ENCODE measurements at regions not wholly inside any gene's neighbourhood (a gene's known extent, or its start where the extent isn't known, plus 50 kb on each side); places are given as distances from the start of the nearest gene placed in this dataset.

DNA sequence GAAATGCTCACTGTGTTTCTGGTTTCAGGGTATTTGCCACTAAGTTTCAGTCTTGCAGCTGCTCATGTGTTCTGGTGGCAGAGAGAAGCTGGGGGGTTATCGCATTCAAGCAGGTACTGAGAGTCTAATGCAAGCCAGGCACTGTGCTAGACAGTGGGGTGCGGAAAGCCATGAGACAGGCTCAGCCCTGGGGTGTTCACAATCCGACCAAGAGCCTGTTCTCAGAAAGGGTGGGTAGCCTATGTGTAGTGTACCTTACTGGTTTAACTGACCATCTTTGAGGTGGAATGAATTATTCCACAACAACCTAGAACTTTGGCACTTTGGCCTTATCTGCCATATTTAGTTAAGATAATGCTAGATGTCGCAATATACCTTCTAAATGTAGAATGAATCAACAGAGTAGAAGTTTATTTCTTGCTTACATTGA is 55.3 kb upstream of the ROR1 start:
- ChIA-PET POLR2A (no interaction called here), CTCF (interaction anchor here (0.9 to 1.0 kb wide), 2 partner anchors 27 to 419 kb away, joined by 3 to 4 read pairs; no protein-coding TSS in a partner anchor)
- no peak for DNase-seq (ENCODE audit: extremely low spot score)
- TF ChIP-seq, protein P1, sequence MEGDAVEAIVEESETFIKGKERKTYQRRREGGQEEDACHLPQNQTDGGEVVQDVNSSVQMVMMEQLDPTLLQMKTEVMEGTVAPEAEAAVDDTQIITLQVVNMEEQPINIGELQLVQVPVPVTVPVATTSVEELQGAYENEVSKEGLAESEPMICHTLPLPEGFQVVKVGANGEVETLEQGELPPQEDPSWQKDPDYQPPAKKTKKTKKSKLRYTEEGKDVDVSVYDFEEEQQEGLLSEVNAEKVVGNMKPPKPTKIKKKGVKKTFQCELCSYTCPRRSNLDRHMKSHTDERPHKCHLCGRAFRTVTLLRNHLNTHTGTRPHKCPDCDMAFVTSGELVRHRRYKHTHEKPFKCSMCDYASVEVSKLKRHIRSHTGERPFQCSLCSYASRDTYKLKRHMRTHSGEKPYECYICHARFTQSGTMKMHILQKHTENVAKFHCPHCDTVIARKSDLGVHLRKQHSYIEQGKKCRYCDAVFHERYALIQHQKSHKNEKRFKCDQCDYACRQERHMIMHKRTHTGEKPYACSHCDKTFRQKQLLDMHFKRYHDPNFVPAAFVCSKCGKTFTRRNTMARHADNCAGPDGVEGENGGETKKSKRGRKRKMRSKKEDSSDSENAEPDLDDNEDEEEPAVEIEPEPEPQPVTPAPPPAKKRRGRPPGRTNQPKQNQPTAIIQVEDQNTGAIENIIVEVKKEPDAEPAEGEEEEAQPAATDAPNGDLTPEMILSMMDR (IDR thresholded peaks at IDR 0.05; ENCODE audit: control extremely low read depth, extremely low read depth, low read depth, missing control alignments) = no peak

DNA sequence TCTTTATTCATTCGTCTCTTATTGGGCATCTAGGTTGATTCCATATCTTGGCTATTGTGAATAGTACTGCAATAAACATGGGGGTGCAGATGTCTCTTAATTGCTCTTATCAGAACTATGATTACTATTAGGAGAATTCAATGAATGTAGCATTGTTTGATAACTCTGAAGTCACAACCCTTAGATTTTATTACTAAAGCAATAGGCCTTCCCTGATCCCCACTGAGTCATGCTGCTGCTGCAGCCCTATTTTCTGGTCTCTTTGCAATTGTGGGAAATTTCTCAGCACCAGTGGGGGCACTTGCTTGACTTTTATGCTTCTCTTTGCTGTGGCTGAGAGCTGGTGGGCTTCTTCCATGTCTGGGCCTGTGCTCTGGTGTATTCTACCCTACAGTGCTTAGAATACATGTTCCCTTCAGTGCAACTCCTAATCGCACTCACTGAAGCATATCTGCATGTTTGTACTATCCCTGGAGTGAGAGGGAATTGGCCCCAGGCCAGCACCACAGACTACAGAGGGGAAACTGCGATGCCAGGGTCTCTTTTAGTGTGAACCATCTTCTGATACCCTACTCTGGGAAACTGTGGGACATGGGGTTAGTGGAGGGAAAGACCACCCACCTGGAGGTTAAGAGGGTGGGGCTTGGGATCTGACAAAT is 52.2 kb upstream of the ROR1 start:
- DNase-seq (ENCODE audit: extremely low spot score) = no peak
- ChIA-PET CTCF (no interaction called here), POLR2A (no interaction called here)
- TF ChIP-seq, protein P1 (IDR thresholded peaks at IDR 0.05; ENCODE audit: control extremely low read depth, extremely low read depth, low read depth, missing control alignments) = no peak

DNA sequence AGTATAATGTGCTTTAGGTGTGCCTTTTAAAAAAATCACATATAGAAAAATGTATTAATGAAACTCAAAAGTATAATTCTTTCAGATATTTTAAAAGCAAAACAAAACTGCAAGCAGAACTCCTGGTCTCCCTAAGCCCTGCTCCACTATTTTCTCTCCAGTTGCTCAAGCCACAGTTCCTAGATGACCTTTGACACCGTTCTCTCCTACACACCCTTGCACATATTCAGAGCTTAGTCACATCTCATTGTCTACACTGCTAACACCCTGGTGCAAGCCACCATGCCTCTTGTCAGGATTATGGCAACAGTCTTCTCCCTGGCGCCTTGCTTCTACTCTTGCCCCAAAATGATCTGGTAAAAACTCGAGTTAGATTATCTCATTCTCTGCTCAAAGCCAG is 50.2 kb upstream of the ROR1 start:
- TF ChIP-seq, protein P1 (IDR thresholded peaks at IDR 0.05; ENCODE audit: control extremely low read depth, extremely low read depth, low read depth, missing control alignments) = no peak
- ChIA-PET POLR2A (no interaction called here), CTCF (no interaction called here)
- no peak for DNase-seq (ENCODE audit: extremely low spot score)
